Tibial artery (tissue), 4 donors: ENCODE measurements at regions not wholly inside any gene's neighbourhood (a gene's known extent, or its start where the extent isn't known, plus 50 kb on each side); places are given as distances from the start of the nearest gene placed in this dataset.

ENCODE experiments used
- DNase-seq, 2 donors: peaks; one replicate each; pipeline ENCODE4 v3.0.0-alpha.2; 2019
- H3K27ac ChIP-seq, 2 donors: fragments of 200-600 bp; sonication (generic) in 1 of 2; 1 replicate in 1 of 2; 2 replicates in 1 of 2; pipeline ENCODE4 v1.5.1; 2018 to 2019; ENCODE audit warnings: mild to moderate bottlenecking in 1 of 2
- H3K27me3 ChIP-seq, 2 donors: fragments of 200-600 bp; sonication (generic) in 1 of 2; one replicate each; pipeline versions ENCODE4 v1.5.1 to v1.6.0; 2016 to 2019
- H3K36me3 ChIP-seq, 3 donors: fragments of 200-600 bp; sonication (generic) in 2 of 3; one replicate each; pipeline ENCODE4 v1.5.1; 2016 to 2019; ENCODE audit warnings: mild to moderate bottlenecking in 2 of 3
- H3K4me1 ChIP-seq, 4 donors: fragments of 200-600 bp; sonication (generic) in 2 of 4; 1 replicate in 3 of 4; 2 replicates in 1 of 4; pipeline ENCODE4 v1.5.1; 2016 to 2019
- H3K4me3 ChIP-seq, 2 donors: fragments of 200-600 bp; sonication (generic) in 1 of 2; 1 replicate in 1 of 2; 2 replicates in 1 of 2; pipeline ENCODE4 v1.5.1; 2018 to 2019; ENCODE audit warnings: mild to moderate bottlenecking in 2 of 2
- H3K9me3 ChIP-seq, 3 donors: fragments of 200-600 bp; sonication (generic) in 1 of 3; one replicate each; pipeline ENCODE4 v1.5.1; 2016 to 2019
- CTCF ChIP-seq, 2 experiments: fragments of 200-600 bp in 1 of 2; fragments of 450-650 bp in 1 of 2; IDR thresholded peaks; one replicate each; pipeline ENCODE4 v1.5.1; 2017 to 2019; ENCODE audit warnings: antibody characterized with exemption in 2 of 2, mild to moderate bottlenecking in 1 of 2, moderate library complexity in 1 of 2
- intact Hi-C: fragments of 100-400 bp; cut with DNase I; formaldehyde crosslinking; loops from one replicate; pipeline ENCODE4 v1.15.0; 2023; ENCODE audit warnings: low total_unique reads

- no peaks in the 10 kb centered on the region for H3K4me1 ChIP-seq
- no peaks in the 10 kb centered on the region for H3K9me3 ChIP-seq
- H3K27ac ChIP-seq, result no peak overlapping the region
- H3K27me3 ChIP-seq, result peaks cover 0 to 3% of the 10 kb centered on the region in 2 donors
- DNase-seq, result no peak
- H3K4me3 ChIP-seq, result no peak overlapping the region
- intact Hi-C loops, result no loop called here
- no peaks in the 10 kb centered on the region for H3K36me3 ChIP-seq
- no peak for TF ChIP-seq CTCF (IDR thresholded peaks at IDR 0.05)
Measured at GRCh38 chr12:4178424-4179170, 95.0 kb upstream of the CCND2 start.

DNA sequence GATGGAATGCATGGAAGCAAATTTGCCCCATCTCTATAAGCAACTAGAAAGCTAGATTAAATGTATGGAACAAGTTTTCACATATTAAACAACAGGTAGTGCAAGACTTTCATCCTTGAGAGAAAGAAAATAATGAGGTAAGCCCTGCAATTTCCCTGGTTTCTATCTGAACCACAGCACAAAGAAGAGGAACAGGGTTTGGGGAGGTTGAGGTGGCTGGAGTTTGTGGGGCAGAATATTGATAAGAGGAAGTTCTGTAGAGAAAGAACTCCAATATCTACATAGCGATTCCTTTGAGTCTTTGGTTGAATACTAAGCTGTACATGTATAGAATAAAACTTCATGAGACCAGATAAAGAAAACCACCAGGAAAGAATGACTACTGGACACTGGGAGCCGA lies 96.3 kb upstream of the CCND2 start:
- no peak overlapping the region for H3K27ac ChIP-seq
- intact Hi-C loops, result no loop called here
- no peak overlapping the region for H3K4me3 ChIP-seq
- DNase-seq, result no peak
- no peak for TF ChIP-seq CTCF (IDR thresholded peaks at IDR 0.05)
- no peaks in the 10 kb centered on the region for H3K36me3 ChIP-seq
- no peaks in the 10 kb centered on the region for H3K9me3 ChIP-seq
- peaks cover 0 to 3% of the 10 kb centered on the region in 2 donors for H3K27me3 ChIP-seq
- H3K4me1 ChIP-seq, result no peaks in the 10 kb centered on the region

DNA sequence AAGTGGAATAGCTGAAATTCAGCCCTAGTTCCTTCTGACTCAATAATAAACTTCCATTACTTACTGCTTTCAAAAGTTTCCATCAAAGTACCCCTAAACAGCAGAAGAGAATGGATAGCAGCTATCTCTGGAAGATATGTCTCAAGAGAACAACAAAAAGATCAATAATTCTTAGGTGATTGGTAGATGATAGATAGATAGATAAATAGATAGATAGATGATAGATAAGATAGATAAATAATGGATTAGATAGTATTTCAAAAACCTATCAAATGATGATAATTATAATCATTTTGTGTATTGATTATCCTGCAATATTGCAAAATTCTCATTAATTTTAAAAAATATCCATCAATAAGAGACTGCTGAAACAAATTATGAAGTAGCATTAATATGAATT lies 97.4 kb upstream of the CCND2 start:
- DNase-seq, result no peak
- peaks cover 0 to 3% of the 10 kb centered on the region in 2 donors for H3K27me3 ChIP-seq
- H3K4me3 ChIP-seq, result no peak overlapping the region
- intact Hi-C loops, result no loop called here
- TF ChIP-seq CTCF (IDR thresholded peaks at IDR 0.05), result no peak
- no peaks in the 10 kb centered on the region for H3K36me3 ChIP-seq
- no peak overlapping the region for H3K27ac ChIP-seq
- no peaks in the 10 kb centered on the region for H3K4me1 ChIP-seq
- no peaks in the 10 kb centered on the region for H3K9me3 ChIP-seq

DNA sequence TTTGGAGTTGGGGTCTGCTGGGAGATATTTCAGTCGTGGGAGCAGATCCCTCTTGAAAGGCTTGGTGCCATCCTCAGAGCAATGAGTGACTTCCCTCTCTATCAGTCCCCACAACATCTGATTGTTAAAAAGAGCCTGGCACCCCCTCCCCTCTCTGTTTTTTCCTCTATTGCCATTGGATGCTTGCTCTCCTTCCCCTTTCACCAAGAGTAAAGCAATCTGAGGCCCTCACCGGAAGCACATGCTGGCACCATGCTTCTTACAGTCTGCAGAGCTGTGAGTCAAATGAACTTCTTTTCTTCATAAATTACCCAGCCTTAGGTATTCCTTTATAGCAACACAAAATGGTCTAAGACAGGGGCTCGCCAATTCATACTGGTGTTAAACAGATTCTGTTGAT lies 99.1 kb upstream of the CCND2 start:
- Histone ChIP-seq H3K9me3 (no peaks in the 10 kb centered on the region), H3K27ac (no peak overlapping the region), H3K36me3 (no peaks in the 10 kb centered on the region), H3K4me3 (no peak overlapping the region), H3K4me1 (no peaks in the 10 kb centered on the region), H3K27me3 (peaks cover 0 to 3% of the 10 kb centered on the region in 2 donors)
- no peak for TF ChIP-seq CTCF (IDR thresholded peaks at IDR 0.05)
- intact Hi-C loops, result no loop called here
- DNase-seq, result no peak

DNA sequence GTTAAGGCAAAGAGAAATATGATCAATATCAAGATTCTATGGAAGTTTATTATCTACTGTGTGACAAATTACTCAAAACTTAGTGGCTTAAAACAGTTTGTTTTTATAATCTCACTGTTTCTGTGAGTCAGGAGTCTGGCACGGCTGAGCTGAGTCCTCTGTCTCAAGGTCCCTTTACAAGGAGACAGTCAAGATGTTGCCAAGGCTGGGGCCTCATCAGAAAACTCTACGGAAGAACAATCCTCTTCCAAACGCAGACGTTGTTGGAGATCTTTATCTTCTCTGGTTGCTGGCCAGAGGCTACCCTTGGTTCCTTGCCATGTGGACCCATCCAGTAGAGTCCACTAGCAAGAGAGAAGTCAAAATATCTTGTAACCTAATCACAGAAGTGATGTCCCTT lies 100.6 kb upstream of the CCND2 start:
- Histone ChIP-seq H3K4me1 (no peaks in the 10 kb centered on the region), H3K27me3 (peaks cover 0 to 3% of the 10 kb centered on the region in 2 donors), H3K4me3 (no peak overlapping the region), H3K36me3 (no peaks in the 10 kb centered on the region), H3K27ac (no peak overlapping the region), H3K9me3 (no peaks in the 10 kb centered on the region)
- TF ChIP-seq CTCF (IDR thresholded peaks at IDR 0.05), result no peak
- intact Hi-C loops, result no loop called here
- DNase-seq, result no peak
